ENCODE measurements at regions not wholly inside any gene's neighbourhood (a gene's known extent, or its start where the extent isn't known, plus 50 kb on each side); places are given as distances from the start of the nearest gene placed in this dataset.

- no peak for TF ChIP-seq POLR2A (IDR thresholded peaks at IDR 0.05)
- no peak for TF ChIP-seq CTCF (IDR thresholded peaks at IDR 0.05)
- no peak for TF ChIP-seq POLR2AphosphoS5 (IDR thresholded peaks at IDR 0.05; ENCODE audit: insufficient read depth in 1 of 2, low read depth in 1 of 2)
These were observed 201.8 kb downstream of the NSG2 start for GRCh38 chr5:174247301-174247700.
